ENCODE measurements at regions not wholly inside any gene's neighbourhood (a gene's known extent, or its start where the extent isn't known, plus 50 kb on each side); places are given as distances from the start of the nearest gene placed in this dataset.

GRCh38 chr10:113379091-113379490 is 173.8 kb upstream of the HABP2 start:
- H3K27me3 Mint-ChIP-seq, result no peaks in the 10 kb centered on the region
- no peak overlapping the region for H3K27ac Mint-ChIP-seq
- H3K9me3 Mint-ChIP-seq, result no peaks in the 10 kb centered on the region
- intact Hi-C loops (cut with DNase I, micrococcal nuclease), result no loop called here
- ChIA-PET POLR2A (no interaction called here), CTCF (no interaction called here)
- peaks cover 22% of the 10 kb centered on the region for H3K4me1 Mint-ChIP-seq (ENCODE audit: low read depth)
- no peaks in the 10 kb centered on the region for H3K36me3 ChIP-seq (ENCODE audit: insufficient read depth, low read length)
- H3K27me3 ChIP-seq (ENCODE audit: control insufficient read depth in 1 of 2, insufficient read depth in 2 of 2, low read length in 2 of 2), result no peaks in the 10 kb centered on the region
- DNase-seq (no peak), ATAC-seq (ENCODE audit: poor library complexity) (no peak)
- H3K36me3 Mint-ChIP-seq (ENCODE audit: low read depth), result no peaks in the 10 kb centered on the region
- no peaks in the 10 kb centered on the region for H3K9me3 ChIP-seq (ENCODE audit: control insufficient read depth in 1 of 2, insufficient read depth in 1 of 2, low read length in 2 of 2)
- TF ChIP-seq CTCF (IDR thresholded peaks at IDR 0.05), result no peak
- no peak overlapping the region for H3K4me3 ChIP-seq (ENCODE audit: low read length)
- H3K4me3 Mint-ChIP-seq, result no peak overlapping the region
- peaks cover 9% of the 10 kb centered on the region for H3K4me1 ChIP-seq (ENCODE audit: insufficient read depth, low read length)
- no peak overlapping the region for H3K27ac ChIP-seq (ENCODE audit: low read depth in 1 of 2, low read length in 2 of 2)

- H3K4me3 ChIP-seq (ENCODE audit: low read length), result no peak overlapping the region
- H3K27me3 Mint-ChIP-seq, result no peaks in the 10 kb centered on the region
- CTCF ChIA-PET, result no interaction called here
Measured at GRCh38 chr10:113381416-113381815, 171.4 kb upstream of the HABP2 start.

GRCh38 chr10:113381981-113382509 is 170.8 kb upstream of the HABP2 start:
- Histone ChIP-seq H3K4me3 (ENCODE audit: low read length) (peak overlapping the region; percentile 54), H3K27me3 (ENCODE audit: control insufficient read depth in 1 of 2, insufficient read depth in 2 of 2, low read length in 2 of 2) (no peaks in the 10 kb centered on the region), H3K4me1 (ENCODE audit: insufficient read depth, low read length) (peaks cover 15% of the 10 kb centered on the region), H3K36me3 (ENCODE audit: insufficient read depth, low read length) (no peaks in the 10 kb centered on the region), H3K27ac (ENCODE audit: low read depth in 1 of 2, low read length in 2 of 2) (peak overlapping the region in 1 of 2 donors; percentile 81), H3K9me3 (ENCODE audit: control insufficient read depth in 1 of 2, insufficient read depth in 1 of 2, low read length in 2 of 2) (no peaks in the 10 kb centered on the region)
- DNase-seq, result peak in 5 of 14 experiments; percentile 20 to 72 (median 68)
- POLR2A ChIA-PET, result no interaction called here
- Mint-ChIP-seq H3K27me3 (no peaks in the 10 kb centered on the region), H3K27ac (peak overlapping the region; percentile 89), H3K9me3 (no peaks in the 10 kb centered on the region), H3K4me1 (ENCODE audit: low read depth) (peaks cover 26% of the 10 kb centered on the region), H3K36me3 (ENCODE audit: low read depth) (no peaks in the 10 kb centered on the region), H3K4me3 (peak overlapping the region; percentile 83)
- intact Hi-C loops (cut with DNase I, micrococcal nuclease), result loop anchor here (5.0 to 10.0 kb wide), 2 partner anchors 40 to 257 kb away; no protein-coding TSS in a partner anchor
- peak; percentile 72 for ATAC-seq (ENCODE audit: poor library complexity)
- CTCF ChIA-PET, result interaction anchor here (1.1 kb wide), 1 partner anchor 12 kb away, joined by 3 read pairs; no protein-coding TSS in a partner anchor
- TF ChIP-seq CTCF (IDR thresholded peaks at IDR 0.05), result no peak

More at GRCh38 chr10:113381416-113381815, 171.4 kb upstream of the HABP2 start:
- no peak for DNase-seq
- Histone ChIP-seq H3K27me3 (ENCODE audit: control insufficient read depth in 1 of 2, insufficient read depth in 2 of 2, low read length in 2 of 2) (no peaks in the 10 kb centered on the region), H3K27ac (ENCODE audit: low read depth in 1 of 2, low read length in 2 of 2) (no peak overlapping the region), H3K36me3 (ENCODE audit: insufficient read depth, low read length) (no peaks in the 10 kb centered on the region), H3K9me3 (ENCODE audit: control insufficient read depth in 1 of 2, insufficient read depth in 1 of 2, low read length in 2 of 2) (no peaks in the 10 kb centered on the region), H3K4me1 (ENCODE audit: insufficient read depth, low read length) (peaks cover 15% of the 10 kb centered on the region)
- intact Hi-C loops (cut with DNase I, micrococcal nuclease), result loop anchor here (5.0 to 10.0 kb wide), 2 partner anchors 39 to 257 kb away; no protein-coding TSS in a partner anchor
- POLR2A ChIA-PET, result no interaction called here
- no peak for TF ChIP-seq CTCF (IDR thresholded peaks at IDR 0.05)
- no peaks in the 10 kb centered on the region for H3K36me3 Mint-ChIP-seq (ENCODE audit: low read depth)
- peak overlapping the region; percentile 89 for H3K27ac Mint-ChIP-seq
- ATAC-seq (ENCODE audit: poor library complexity), result no peak
- H3K9me3 Mint-ChIP-seq, result no peaks in the 10 kb centered on the region
- peaks cover 26% of the 10 kb centered on the region for H3K4me1 Mint-ChIP-seq (ENCODE audit: low read depth)
- peak overlapping the region; percentile 83 for H3K4me3 Mint-ChIP-seq

All from CD4-positive, alpha-beta T cell (primary cell).